H1 (cell line): ENCODE measurements at regions not wholly inside any gene's neighbourhood (a gene's known extent, or its start where the extent isn't known, plus 50 kb on each side); places are given as distances from the start of the nearest gene placed in this dataset.

Experiments used
- CTCF ChIA-PET: fragments of 300-600 bp; sonication (Branson Sonifier 250); formaldehyde crosslinking; loops from one replicate; lab custom pipeline; 2021; ENCODE audit not compliant: partially characterized antibody; lab: Charles Lee
- POLR2A ChIA-PET: fragments of 300-600 bp; sonication (Branson Sonifier 250); formaldehyde crosslinking; loops from one replicate; lab custom pipeline; 2021; ENCODE audit warnings: inconsistent platforms; ENCODE audit not compliant: partially characterized antibody; lab: Charles Lee
- DNase-seq, 2 experiments: peaks; one replicate each; pipeline versions ENCODE4 v3.0.0 to v3.0.0-alpha.2; 2010 to 2022; ENCODE audit warnings: low spot score in 2 of 2, low read depth in 1 of 2, mixed read lengths in 1 of 2
- FAIRE-seq: peaks from 2 replicates; lab custom pipeline; 2011; peaks lifted over from hg19 to GRCh38; lab: Jason Lieb, UNC
- H2AFZ ChIP-seq: 2 replicates; pipeline ENCODE4 v1.8.1; 2012; ENCODE audit warnings: low read length, inconsistent platforms
- H2AK5ac ChIP-seq: 2 replicates; pipeline ENCODE4 v1.6.1; 2013; ENCODE audit warnings: low read depth, low read length
- H2BK120ac ChIP-seq: replicated peaks from 2 replicates; pipeline ENCODE3; 2013; ENCODE audit warnings: low read depth, low read length, inconsistent platforms
- H2BK12ac ChIP-seq: 2 replicates; pipeline ENCODE4 v1.6.1; 2013; ENCODE audit warnings: low read depth, low read length
- H2BK15ac ChIP-seq: 2 replicates; pipeline ENCODE4 v1.6.1; 2013; ENCODE audit warnings: low read length
- H2BK20ac ChIP-seq: 2 replicates; pipeline ENCODE4 v1.6.1; 2013; ENCODE audit warnings: low read length
- H2BK5ac ChIP-seq: 2 replicates; pipeline ENCODE4 v1.6.1; 2013; ENCODE audit warnings: low read depth, low read length
- H3K14ac ChIP-seq: 2 replicates; pipeline ENCODE4 v1.6.1; 2013; ENCODE audit warnings: inconsistent platforms; ENCODE audit not compliant: insufficient read length
- H3K18ac ChIP-seq: 2 replicates; pipeline ENCODE4 v1.6.1; 2013; ENCODE audit warnings: low read length; ENCODE audit errors: extremely low read depth
- H3K23ac ChIP-seq: 2 replicates; pipeline ENCODE4 v1.6.1; 2013; ENCODE audit warnings: inconsistent platforms; ENCODE audit not compliant: insufficient read length
- H3K23me2 ChIP-seq: 2 replicates; pipeline ENCODE4 v1.6.1; 2013; ENCODE audit warnings: low read depth, low read length
- H3K27ac ChIP-seq: 2 replicates; pipeline ENCODE4 v1.6.1; 2011; ENCODE audit warnings: low read depth, low read length, inconsistent platforms
- H3K27me3 ChIP-seq, 4 experiments: replicated peaks in 1 of 4; 1 replicate in 1 of 4; 2 replicates in 3 of 4; pipeline versions ENCODE4 v1.6.1 to v1.8.1; 2011 to 2013; ENCODE audit warnings: low read length in 3 of 4, mild to moderate bottlenecking in 3 of 4, inconsistent platforms in 2 of 4, mixed read lengths in 2 of 4, moderate library complexity in 1 of 4; ENCODE audit not compliant: control insufficient read depth in 3 of 4, insufficient read depth in 3 of 4; ENCODE audit errors: extremely low read depth in 1 of 4
- H3K36me3 ChIP-seq, 4 experiments: 2 replicates each; pipeline versions ENCODE4 v1.6.1 to v1.8.1; 2011 to 2013; ENCODE audit warnings: mild to moderate bottlenecking in 4 of 4, low read length in 3 of 4, moderate library complexity in 2 of 4, control low read depth in 1 of 4, inconsistent platforms in 1 of 4; ENCODE audit not compliant: insufficient read depth in 4 of 4, control insufficient read depth in 2 of 4
- H3K4ac ChIP-seq: replicated peaks from 2 replicates; pipeline ENCODE3; 2013; ENCODE audit warnings: low read length, low read depth, mixed read lengths, inconsistent platforms; ENCODE audit not compliant: insufficient read length
- H3K4me1 ChIP-seq, 4 experiments: replicated peaks in 1 of 4; 1 replicate in 1 of 4; 2 replicates in 3 of 4; pipeline versions ENCODE4 v1.6.1 to v1.8.1; 2011 to 2013; ENCODE audit warnings: low read length in 3 of 4, inconsistent platforms in 2 of 4, mixed read lengths in 1 of 4; ENCODE audit not compliant: insufficient read depth in 4 of 4, control insufficient read depth in 3 of 4
- H3K4me2 ChIP-seq, 2 experiments: 2 replicates each; pipeline versions ENCODE4 v1.6.1 to v1.8.1; 2011 to 2013; ENCODE audit warnings: low read depth in 2 of 2, low read length in 2 of 2, control low read depth in 1 of 2, inconsistent platforms in 1 of 2, mild to moderate bottlenecking in 1 of 2; ENCODE audit not compliant: insufficient read depth in 1 of 2
- H3K4me3 ChIP-seq, 4 experiments: fragments of 200-600, 300-600 bp in 1 of 4; sonication (generic), shearing (Covaris generic), sonication (Bioruptor Twin) in 1 of 4; 2 replicates each; pipeline versions ENCODE4 v1.5.1 to v1.8.1; 2011 to 2016; ENCODE audit warnings: low read length in 4 of 4, low read depth in 3 of 4, control low read depth in 2 of 4, inconsistent platforms in 2 of 4, mild to moderate bottlenecking in 2 of 4, mixed read lengths in 1 of 4, moderate library complexity in 1 of 4; ENCODE audit not compliant: insufficient read depth in 2 of 4; ENCODE audit errors: extremely low read depth in 1 of 4
- H3K56ac ChIP-seq: replicated peaks from 2 replicates; pipeline ENCODE3; 2013; ENCODE audit warnings: low read depth, mild to moderate bottlenecking, mixed read lengths, low read length, inconsistent platforms; ENCODE audit not compliant: insufficient read length
- H3K79me1 ChIP-seq: 2 replicates; pipeline ENCODE4 v1.6.1; 2013; ENCODE audit warnings: low read depth, low read length, control low read depth
- H3K79me2 ChIP-seq, 2 experiments: 2 replicates each; pipeline versions ENCODE4 v1.6.1 to v1.8.1; 2012 to 2013; ENCODE audit warnings: low read length in 2 of 2, mild to moderate bottlenecking in 2 of 2, inconsistent platforms in 1 of 2; ENCODE audit not compliant: insufficient read depth in 2 of 2, control insufficient read depth in 1 of 2
- H3K9ac ChIP-seq, 4 experiments: replicated peaks in 1 of 4; 1 replicate in 1 of 4; 2 replicates in 3 of 4; pipeline versions ENCODE4 v1.6.1 to v1.8.1; 2011 to 2013; ENCODE audit warnings: low read depth in 3 of 4, low read length in 3 of 4, control low read depth in 2 of 4, mild to moderate bottlenecking in 2 of 4, moderate library complexity in 2 of 4, inconsistent platforms in 1 of 4; ENCODE audit errors: extremely low read depth in 1 of 4
- H3K9me3 ChIP-seq, 2 experiments: 2 replicates each; pipeline versions ENCODE4 v1.6.1 to v1.8.1; 2012 to 2013; ENCODE audit warnings: mild to moderate bottlenecking in 2 of 2, moderate library complexity in 2 of 2, control low read depth in 1 of 2, inconsistent platforms in 1 of 2, low read depth in 1 of 2, low read length in 1 of 2, mixed read lengths in 1 of 2; ENCODE audit not compliant: insufficient read depth in 2 of 2
- H4K20me1 ChIP-seq, 2 experiments: replicated peaks in 1 of 2; 2 replicates each; pipeline versions ENCODE3 to v1.8.1; 2011 to 2013; ENCODE audit warnings: inconsistent platforms in 2 of 2, low read length in 2 of 2, mild to moderate bottlenecking in 1 of 2; ENCODE audit not compliant: insufficient read depth in 2 of 2, control insufficient read depth in 1 of 2
- H4K5ac ChIP-seq: 2 replicates; pipeline ENCODE4 v1.6.1; 2013; ENCODE audit warnings: low read length, low read depth, mixed read lengths, inconsistent platforms; ENCODE audit not compliant: insufficient read length
- H4K8ac ChIP-seq: 2 replicates; pipeline ENCODE4 v1.8.0; 2013; ENCODE audit warnings: mild to moderate bottlenecking, moderate library complexity, low read length, inconsistent platforms; ENCODE audit not compliant: insufficient read depth; ENCODE audit errors: extremely low read depth
- H4K91ac ChIP-seq: replicated peaks from 2 replicates; pipeline ENCODE3; 2013; ENCODE audit warnings: low read length, mixed read lengths, inconsistent platforms; ENCODE audit not compliant: insufficient read length
- CHD2 ChIP-seq: IDR thresholded peaks from 2 replicates; pipeline ENCODE4 v1.6.1; 2012; ENCODE audit warnings: low read length, improper control_type of control experiment
- CTCF ChIP-seq, 3 experiments: IDR thresholded peaks; 1 replicate in 2 of 3; 2 replicates in 1 of 3; pipeline versions ENCODE4 v1.5.1 to v1.6.1; 2011; ENCODE audit warnings: low read length in 3 of 3, mild to moderate bottlenecking in 3 of 3, inconsistent platforms in 2 of 3, low read depth in 1 of 3, moderate library complexity in 1 of 3; ENCODE audit not compliant: insufficient read depth in 1 of 3; ENCODE audit errors: control extremely low read depth in 1 of 3
- PHF8 ChIP-seq: fragments of 200-600 bp; sonication (generic); conservative IDR thresholded peaks from 2 replicates; pipeline ENCODE4 v1.7.1; 2012; ENCODE audit warnings: low read depth, mild to moderate bottlenecking, inconsistent platforms, low read length, moderate library complexity
- SP4 ChIP-seq: IDR thresholded peaks from 2 replicates; pipeline ENCODE4 v1.6.1; 2012; ENCODE audit warnings: low read length, inconsistent platforms
- WGBS, 2 experiments: shearing (Covaris generic) in 1 of 2; methylation state at CpG; one replicate each; pipeline versions ENCODE4 v1.1.6 to v1.1.7; 2013 to 2015; ENCODE audit warnings: low lambda C conversion rate in 2 of 2, mixed read lengths in 2 of 2, inconsistent platforms in 1 of 2, low coverage in 1 of 2, missing lambda C conversion rate in 1 of 2; ENCODE audit not compliant: insufficient replicate concordance in 2 of 2, insufficient coverage in 1 of 2, insufficient read length in 1 of 2; ENCODE audit errors: extremely low coverage in 1 of 2, missing lambda C conversion rate in 1 of 2; 5-methylcytosine and 5-hydroxymethylcytosine counted together

DNA sequence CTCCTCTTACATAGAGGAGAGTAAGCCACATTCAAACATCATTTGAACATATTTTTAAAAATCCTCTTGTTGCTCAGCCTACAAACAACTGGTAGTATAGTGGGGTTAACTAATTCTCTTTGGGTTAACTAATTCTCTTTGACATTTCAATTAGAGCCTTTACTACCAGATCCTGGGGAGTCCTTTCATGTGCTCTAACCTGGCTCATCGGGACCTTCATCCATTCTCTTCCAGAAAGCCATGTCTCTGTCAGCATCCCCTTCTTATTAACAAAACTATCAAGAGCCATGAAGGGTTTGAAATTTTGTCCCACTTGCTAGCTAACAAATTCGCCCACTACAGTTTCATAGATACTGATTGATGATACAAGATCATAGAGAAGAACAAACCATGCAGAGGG is 349.8 kb upstream of the PABPC4L start:
- Histone ChIP-seq H3K9ac (no peak overlapping the region), H4K8ac (no peak overlapping the region), H3K79me1 (no peaks in the 10 kb centered on the region), H3K79me2 (no peaks in the 10 kb centered on the region), H4K5ac (peak overlapping the region; percentile 15), H3K9me3 (peaks cover 1 to 9% of the 10 kb centered on the region in 2 experiments), H2AFZ (no peak overlapping the region), H4K91ac (peak overlapping the region; percentile 72), H3K23ac (no peak overlapping the region), H3K4ac (no peak overlapping the region), H3K4me1 (peaks cover 0 to 6% (median 3%) of the 10 kb centered on the region in 4 experiments; a peak in 2 of 7 replicates), H2BK120ac (peak overlapping the region; percentile 76), H2AK5ac (no peak overlapping the region), H3K27ac (no peak overlapping the region), H3K56ac (no peak overlapping the region), H3K23me2 (no peaks in the 10 kb centered on the region), H2BK20ac (no peak overlapping the region), H2BK12ac (0 out of 2 replicates have a peak overlapping the region, but pooled peaks have one; percentile 1), H4K20me1 (no peaks in the 10 kb centered on the region), H2BK15ac (no peak overlapping the region), H3K18ac (0 out of 2 replicates have a peak overlapping the region, but pooled peaks have one; percentile 51), H3K4me3 (peak overlapping the region in 1 of 4 experiments; percentile 24; a peak in 1 of 8 replicates), H3K27me3 (peaks cover 0 to 2% (median 0%) of the 10 kb centered on the region in 4 experiments; a peak in 1 of 7 replicates), H3K14ac (no peak overlapping the region), H3K36me3 (peaks cover 0 to 5% (median 0%) of the 10 kb centered on the region in 4 experiments; a peak in 2 of 8 replicates), H2BK5ac (peak overlapping the region; percentile 64; the same call in 1 of the 2 replicates), H3K4me2 (0 out of 4 replicates have a peak overlapping the region, but pooled peaks have one; percentile 21 to 22)
- TF ChIP-seq PHF8 (no peak), CTCF (IDR thresholded peaks at IDR 0.05; ENCODE audit: control extremely low read depth in 1 of 3, insufficient read depth in 1 of 3, low read depth in 1 of 3, low read length in 3 of 3) (no peak), CHD2 (no peak), SP4 (no peak)
- 35% methylated on average over 2 of the region's 2 CpGs; no CpG with 5 or more reads in 1 of the 2 experiments for WGBS, 2 experiments
- ChIA-PET CTCF (no interaction called here), POLR2A (no interaction called here)
- DNase-seq (no peak), FAIRE-seq (peak; percentile 13)
